H9 (cell line): ENCODE measurements at regions not wholly inside any gene's neighbourhood (a gene's known extent, or its start where the extent isn't known, plus 50 kb on each side); places are given as distances from the start of the nearest gene placed in this dataset.

Source experiments
- DNase-seq: peaks from one replicate; pipeline ENCODE4 v3.0.0-alpha.2; 2017
- H2AFZ ChIP-seq: one replicate; pipeline ENCODE4 v1.6.1; 2013; ENCODE audit warnings: mild to moderate bottlenecking, low read length, control low read depth, moderate library complexity
- H2AK5ac ChIP-seq: 2 replicates; pipeline ENCODE4 v1.6.1; 2013; ENCODE audit warnings: low read length, control low read depth, mixed read lengths; ENCODE audit not compliant: insufficient read length
- H2BK120ac ChIP-seq: one replicate; pipeline ENCODE4 v1.6.1; 2013; ENCODE audit warnings: low read depth, mild to moderate bottlenecking, low read length, control low read depth, inconsistent platforms; ENCODE audit not compliant: poor library complexity, severe bottlenecking
- H2BK12ac ChIP-seq: 2 replicates; pipeline ENCODE4 v1.6.1; 2013; ENCODE audit warnings: low read length, control low read depth, mixed read lengths, low read depth; ENCODE audit not compliant: insufficient read length
- H2BK15ac ChIP-seq: 2 replicates; pipeline ENCODE4 v1.6.1; 2013; ENCODE audit warnings: low read depth, low read length, control low read depth
- H2BK20ac ChIP-seq: one replicate; pipeline ENCODE4 v1.6.1; 2013; ENCODE audit warnings: low read depth, mild to moderate bottlenecking, low read length, control low read depth, inconsistent platforms; ENCODE audit not compliant: poor library complexity, severe bottlenecking
- H2BK5ac ChIP-seq: 2 replicates; pipeline ENCODE4 v1.6.1; 2013; ENCODE audit warnings: low read length, control low read depth, mixed read lengths; ENCODE audit not compliant: insufficient read length
- H3K14ac ChIP-seq: 2 replicates; pipeline ENCODE4 v1.6.1; 2013; ENCODE audit warnings: low read length, control low read depth; ENCODE audit not compliant: insufficient read depth
- H3K18ac ChIP-seq: 2 replicates; pipeline ENCODE4 v1.6.1; 2013; ENCODE audit warnings: low read depth, mild to moderate bottlenecking, mixed read lengths, low read length, control low read depth; ENCODE audit not compliant: insufficient read length
- H3K23ac ChIP-seq: 2 replicates; pipeline ENCODE4 v1.6.1; 2013; ENCODE audit warnings: low read length, control low read depth, mixed read lengths, low read depth; ENCODE audit not compliant: insufficient read length
- H3K23me2 ChIP-seq: 2 replicates; pipeline ENCODE4 v1.6.1; 2013; ENCODE audit warnings: low read depth, mild to moderate bottlenecking, mixed read lengths, low read length, control low read depth; ENCODE audit not compliant: insufficient read length, poor library complexity, severe bottlenecking
- H3K27ac ChIP-seq: 2 replicates; pipeline ENCODE4 v1.5.1; 2013; ENCODE audit warnings: low read length, control low read depth, mixed read lengths, low read depth; ENCODE audit not compliant: insufficient read length
- H3K27me3 ChIP-seq: 2 replicates; pipeline ENCODE4 v1.6.1; 2013; ENCODE audit warnings: low read length, control low read depth, inconsistent platforms; ENCODE audit not compliant: insufficient read depth
- H3K4ac ChIP-seq: 2 replicates; pipeline ENCODE4 v1.6.1; 2013; ENCODE audit warnings: low read depth, mild to moderate bottlenecking, control low read depth, inconsistent platforms, low read length, moderate library complexity
- H3K4me1 ChIP-seq: 2 replicates; pipeline ENCODE4 v1.6.1; 2013; ENCODE audit warnings: low read length, control low read depth, inconsistent platforms; ENCODE audit not compliant: insufficient read depth
- H3K4me2 ChIP-seq: 2 replicates; pipeline ENCODE4 v1.6.1; 2013; ENCODE audit warnings: low read length, control low read depth, mixed read lengths; ENCODE audit not compliant: insufficient read length, insufficient read depth
- H3K56ac ChIP-seq: 2 replicates; pipeline ENCODE4 v1.6.1; 2013; ENCODE audit warnings: low read depth, mild to moderate bottlenecking, mixed read lengths, low read length, control low read depth; ENCODE audit not compliant: insufficient read length
- H3K79me1 ChIP-seq: 2 replicates; pipeline ENCODE4 v1.6.1; 2013; ENCODE audit warnings: low read depth, mild to moderate bottlenecking, moderate library complexity, low read length, control low read depth, inconsistent platforms; ENCODE audit not compliant: insufficient read depth, poor library complexity, severe bottlenecking
- H3K79me2 ChIP-seq: 2 replicates; pipeline ENCODE4 v1.6.1; 2013; ENCODE audit warnings: low read length, control low read depth, inconsistent platforms; ENCODE audit not compliant: insufficient read depth
- H3K9ac ChIP-seq: 2 replicates; pipeline ENCODE4 v1.6.1; 2013; ENCODE audit warnings: low read length, control low read depth, mixed read lengths; ENCODE audit not compliant: insufficient read length; ENCODE audit errors: extremely low read depth
- H3K9me3 ChIP-seq: one replicate; pipeline ENCODE4 v1.6.1; 2013; ENCODE audit warnings: low read depth, low read length, inconsistent platforms; ENCODE audit not compliant: control insufficient read depth
- H3T11ph ChIP-seq: one replicate; pipeline ENCODE4 v1.6.1; 2013; ENCODE audit warnings: mild to moderate bottlenecking, low read length, control low read depth, inconsistent platforms
- H4K20me1 ChIP-seq: one replicate; pipeline ENCODE4 v1.6.1; 2013; ENCODE audit not compliant: control insufficient read depth, insufficient read length, insufficient read depth
- H4K5ac ChIP-seq: 2 replicates; pipeline ENCODE4 v1.6.1; 2013; ENCODE audit warnings: low read depth, mild to moderate bottlenecking, mixed read lengths, low read length, control low read depth; ENCODE audit not compliant: insufficient read length
- H4K8ac ChIP-seq: replicated peaks from 2 replicates; pipeline ENCODE4 v1.6.1; 2013; ENCODE audit warnings: low read length, control low read depth, mixed read lengths, low read depth; ENCODE audit not compliant: insufficient read length
- H4K91ac ChIP-seq: 2 replicates; pipeline ENCODE4 v1.6.1; 2013; ENCODE audit warnings: low read depth, mild to moderate bottlenecking, moderate library complexity, mixed read lengths, low read length, control low read depth; ENCODE audit not compliant: insufficient read length
- H3K27ac Mint-ChIP-seq, 3 experiments: 2 replicates in 2 of 3; 3 replicates in 1 of 3; pipeline ENCODE4 v1.8.0; 2020 to 2021; ENCODE audit warnings: mixed read lengths in 3 of 3, mild to moderate bottlenecking in 1 of 3, moderate library complexity in 1 of 3
- H3K27me3 Mint-ChIP-seq: 2 replicates; pipeline ENCODE4 v1.8.0; 2021; ENCODE audit warnings: low read depth, mild to moderate bottlenecking, moderate library complexity, mixed read lengths
- H3K36me3 Mint-ChIP-seq, 3 experiments: 2 replicates in 2 of 3; 3 replicates in 1 of 3; pipeline ENCODE4 v1.8.0; 2020 to 2021; ENCODE audit warnings: low read depth in 3 of 3, mixed read lengths in 3 of 3; ENCODE audit not compliant: insufficient read depth in 1 of 3
- H3K4me1 Mint-ChIP-seq, 2 experiments: 2 replicates each; pipeline ENCODE4 v1.8.0; 2020; ENCODE audit warnings: mixed read lengths in 2 of 2
- H3K4me3 Mint-ChIP-seq, 2 experiments: 2 replicates in 1 of 2; 3 replicates in 1 of 2; pipeline ENCODE4 v1.8.0; 2020 to 2021; ENCODE audit warnings: mild to moderate bottlenecking in 2 of 2, mixed read lengths in 2 of 2, moderate library complexity in 1 of 2
- H3K9me3 Mint-ChIP-seq, 2 experiments: 2 replicates in 1 of 2; 3 replicates in 1 of 2; pipeline ENCODE4 v1.8.0; 2020; ENCODE audit warnings: mild to moderate bottlenecking in 2 of 2, mixed read lengths in 2 of 2, moderate library complexity in 1 of 2
- WGBS: extraction: QIAGEN DNeasy Blood & Tissue Kit; methylation state at CpG from one replicate; pipeline ENCODE4 v1.1.7; 2013; ENCODE audit warnings: missing lambda C conversion rate, low lambda C conversion rate, mixed read lengths; ENCODE audit not compliant: insufficient read length; ENCODE audit errors: extremely low coverage; 5-methylcytosine and 5-hydroxymethylcytosine counted together
- TF ChIP-seq, protein P1 (sequence below): fragments of 200-600 bp; sonication (generic); conservative IDR thresholded peaks from 3 replicates; pipeline ENCODE4 v1.8.0; 2021; ENCODE audit warnings: antibody characterized with exemption, mild to moderate bottlenecking

DNA sequence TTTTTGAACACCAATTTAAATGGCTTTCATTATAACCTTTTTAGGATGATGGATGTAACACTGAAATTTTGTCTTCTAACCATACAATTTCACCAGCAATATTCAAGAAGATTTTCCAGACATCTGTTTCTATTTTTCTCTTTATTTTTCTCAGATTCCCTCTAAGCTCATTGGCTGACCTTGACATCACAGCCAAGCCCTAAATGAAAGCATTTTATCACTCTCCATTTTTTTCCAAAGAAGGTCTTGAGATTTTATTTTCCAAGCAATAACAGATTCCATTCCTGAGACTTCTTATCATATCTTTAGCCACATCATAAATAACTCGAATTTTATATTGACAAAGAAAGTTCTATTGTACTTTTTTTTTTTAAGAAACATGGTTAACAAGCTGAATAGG lies 392.6 kb upstream of the THBS1 start:
- Histone ChIP-seq H3K4me2 (no peak overlapping the region), H2AFZ (no peak overlapping the region)
- DNase-seq: no peak

More for the DNA sequence above, 392.6 kb upstream of the THBS1 start:
- no peaks in the 10 kb centered on the region for H3K9me3 ChIP-seq
- no peak overlapping the region for H4K8ac ChIP-seq
- H2BK20ac ChIP-seq: no peak overlapping the region
- no peaks in the 10 kb centered on the region for H3K9me3 Mint-ChIP-seq
- no peak overlapping the region for H3K4ac ChIP-seq
- no peaks in the 10 kb centered on the region for H3K36me3 Mint-ChIP-seq
- H2BK5ac ChIP-seq: no peak overlapping the region
- no peak overlapping the region for H3T11ph ChIP-seq
- H3K14ac ChIP-seq: no peak overlapping the region
- no peaks in the 10 kb centered on the region for H3K79me2 ChIP-seq
- H3K56ac ChIP-seq: no peak overlapping the region
- no peak overlapping the region for H3K9ac ChIP-seq
- no peaks in the 10 kb centered on the region for H3K27me3 ChIP-seq
- H3K23me2 ChIP-seq: no peaks in the 10 kb centered on the region
- H3K4me1 Mint-ChIP-seq: no peaks in the 10 kb centered on the region
- no CpG with 5 or more reads among the region's 1 CpG for WGBS
- no peak overlapping the region for H3K27ac Mint-ChIP-seq
- no peak overlapping the region for H3K18ac ChIP-seq
- H2BK120ac ChIP-seq: no peak overlapping the region
- H3K79me1 ChIP-seq: no peaks in the 10 kb centered on the region
- H3K23ac ChIP-seq: no peak overlapping the region
- no peaks in the 10 kb centered on the region for H3K4me1 ChIP-seq
- H2AK5ac ChIP-seq: no peak overlapping the region
- H2BK12ac ChIP-seq: no peak overlapping the region
- H3K27ac ChIP-seq: no peak overlapping the region
- H2BK15ac ChIP-seq: no peak overlapping the region
- no peak overlapping the region for H4K5ac ChIP-seq
- TF ChIP-seq, protein P1, sequence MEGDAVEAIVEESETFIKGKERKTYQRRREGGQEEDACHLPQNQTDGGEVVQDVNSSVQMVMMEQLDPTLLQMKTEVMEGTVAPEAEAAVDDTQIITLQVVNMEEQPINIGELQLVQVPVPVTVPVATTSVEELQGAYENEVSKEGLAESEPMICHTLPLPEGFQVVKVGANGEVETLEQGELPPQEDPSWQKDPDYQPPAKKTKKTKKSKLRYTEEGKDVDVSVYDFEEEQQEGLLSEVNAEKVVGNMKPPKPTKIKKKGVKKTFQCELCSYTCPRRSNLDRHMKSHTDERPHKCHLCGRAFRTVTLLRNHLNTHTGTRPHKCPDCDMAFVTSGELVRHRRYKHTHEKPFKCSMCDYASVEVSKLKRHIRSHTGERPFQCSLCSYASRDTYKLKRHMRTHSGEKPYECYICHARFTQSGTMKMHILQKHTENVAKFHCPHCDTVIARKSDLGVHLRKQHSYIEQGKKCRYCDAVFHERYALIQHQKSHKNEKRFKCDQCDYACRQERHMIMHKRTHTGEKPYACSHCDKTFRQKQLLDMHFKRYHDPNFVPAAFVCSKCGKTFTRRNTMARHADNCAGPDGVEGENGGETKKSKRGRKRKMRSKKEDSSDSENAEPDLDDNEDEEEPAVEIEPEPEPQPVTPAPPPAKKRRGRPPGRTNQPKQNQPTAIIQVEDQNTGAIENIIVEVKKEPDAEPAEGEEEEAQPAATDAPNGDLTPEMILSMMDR: no peak
- H3K27me3 Mint-ChIP-seq: no peaks in the 10 kb centered on the region; the same call in 1 of the 2 replicates
- no peaks in the 10 kb centered on the region for H4K20me1 ChIP-seq
- no peak overlapping the region for H3K4me3 Mint-ChIP-seq
- no peak overlapping the region for H4K91ac ChIP-seq
